Osteoblast (primary cell): ENCODE measurements at regions not wholly inside any gene's neighbourhood (a gene's known extent, or its start where the extent isn't known, plus 50 kb on each side); places are given as distances from the start of the nearest gene placed in this dataset.

Experiments used
- DNase-seq: peaks from one replicate; pipeline ENCODE4 v3.0.0; 2011; ENCODE audit warnings: low spot score, mixed read lengths; ENCODE audit not compliant: insufficient read length; ENCODE audit errors: missing footprints
- H2AFZ ChIP-seq: 2 replicates; pipeline ENCODE4 v1.6.0; 2011; ENCODE audit warnings: mild to moderate bottlenecking, low read length
- H3K27ac ChIP-seq: 2 replicates; pipeline ENCODE4 v1.5.1; 2011; ENCODE audit warnings: mild to moderate bottlenecking, low read depth, low read length, moderate library complexity
- H3K27me3 ChIP-seq: 2 replicates; pipeline ENCODE4 v1.6.0; 2012; ENCODE audit warnings: mild to moderate bottlenecking, control low read depth, inconsistent platforms, low read length, moderate library complexity; ENCODE audit not compliant: insufficient read depth
- H3K36me3 ChIP-seq: 2 replicates; pipeline ENCODE4 v1.5.1; 2011; ENCODE audit warnings: mild to moderate bottlenecking, low read length, control low read depth, moderate library complexity; ENCODE audit not compliant: insufficient read depth
- H3K4me1 ChIP-seq: 2 replicates; pipeline ENCODE4 v1.5.1; 2011; ENCODE audit warnings: mild to moderate bottlenecking, low read length, control low read depth, moderate library complexity; ENCODE audit not compliant: insufficient read depth
- H3K4me2 ChIP-seq: 2 replicates; pipeline ENCODE4 v1.6.0; 2011; ENCODE audit warnings: mild to moderate bottlenecking, low read length; ENCODE audit not compliant: insufficient read depth
- H3K4me3 ChIP-seq: fragments of 200-600 bp; sonication (generic); 3 replicates; pipeline ENCODE4 v1.5.1; 2012; ENCODE audit warnings: mild to moderate bottlenecking, low read length, inconsistent platforms; ENCODE audit not compliant: insufficient read depth
- H3K79me2 ChIP-seq: 2 replicates; pipeline ENCODE4 v1.6.0; 2012; ENCODE audit warnings: mild to moderate bottlenecking, low read length, control low read depth, inconsistent platforms; ENCODE audit not compliant: insufficient read depth
- H3K9me3 ChIP-seq: 2 replicates; pipeline ENCODE4 v1.5.1; 2011; ENCODE audit warnings: low read depth, low read length, control low read depth
- H4K20me1 ChIP-seq: 2 replicates; pipeline ENCODE4 v1.6.0; 2012; ENCODE audit warnings: mild to moderate bottlenecking, low read length, control low read depth; ENCODE audit not compliant: insufficient read depth
- CTCF ChIP-seq: IDR thresholded peaks from 2 replicates; pipeline ENCODE4 v1.5.1; 2011; ENCODE audit warnings: mild to moderate bottlenecking, low read depth, low read length, moderate library complexity; ENCODE audit errors: extremely low read depth

- no peak for TF ChIP-seq CTCF
- H4K20me1 ChIP-seq: no peaks in the 10 kb centered on the region
Measured at GRCh38 chr20:8990770-8991169, 78.1 kb upstream of the PLCB4 start.

GRCh38 chr20:8994045-8994444 is 74.8 kb upstream of the PLCB4 start:
- Histone ChIP-seq H3K36me3 (no peaks in the 10 kb centered on the region), H3K27ac (no peak overlapping the region), H3K27me3 (no peaks in the 10 kb centered on the region), H3K9me3 (no peaks in the 10 kb centered on the region), H3K4me3 (no peak overlapping the region), H2AFZ (no peak overlapping the region), H3K79me2 (no peaks in the 10 kb centered on the region), H4K20me1 (no peaks in the 10 kb centered on the region), H3K4me1 (no peaks in the 10 kb centered on the region), H3K4me2 (no peak overlapping the region)
- no peak for DNase-seq
- no peak for TF ChIP-seq CTCF

More at GRCh38 chr20:8990770-8991169, 78.1 kb upstream of the PLCB4 start:
- no peaks in the 10 kb centered on the region for H3K79me2 ChIP-seq
- no peaks in the 10 kb centered on the region for H3K36me3 ChIP-seq
- H3K27me3 ChIP-seq: no peaks in the 10 kb centered on the region
- H3K4me2 ChIP-seq: no peak overlapping the region
- no peaks in the 10 kb centered on the region for H3K9me3 ChIP-seq
- H3K4me3 ChIP-seq: no peak overlapping the region
- no peak overlapping the region for H3K27ac ChIP-seq
- no peaks in the 10 kb centered on the region for H3K4me1 ChIP-seq
- no peak overlapping the region for H2AFZ ChIP-seq
- no peak for DNase-seq

GRCh38 chr20:8995761-8996160 is 73.1 kb upstream of the PLCB4 start:
- no peaks in the 10 kb centered on the region for H4K20me1 ChIP-seq
- H3K27ac ChIP-seq: no peak overlapping the region
- no peaks in the 10 kb centered on the region for H3K27me3 ChIP-seq
- DNase-seq: no peak
- no peak overlapping the region for H3K4me2 ChIP-seq
- no peaks in the 10 kb centered on the region for H3K4me1 ChIP-seq
- no peak overlapping the region for H2AFZ ChIP-seq
- H3K9me3 ChIP-seq: no peaks in the 10 kb centered on the region
- no peak for TF ChIP-seq CTCF
- no peak overlapping the region for H3K4me3 ChIP-seq
- no peaks in the 10 kb centered on the region for H3K36me3 ChIP-seq
- no peaks in the 10 kb centered on the region for H3K79me2 ChIP-seq

- no peaks in the 10 kb centered on the region for H3K36me3 ChIP-seq
- H3K79me2 ChIP-seq: no peaks in the 10 kb centered on the region
- DNase-seq: no peak
- no peaks in the 10 kb centered on the region for H3K27me3 ChIP-seq
- H4K20me1 ChIP-seq: no peaks in the 10 kb centered on the region
- no peak overlapping the region for H3K27ac ChIP-seq
- no peaks in the 10 kb centered on the region for H3K9me3 ChIP-seq
- no peaks in the 10 kb centered on the region for H3K4me1 ChIP-seq
- no peak for TF ChIP-seq CTCF
- no peak overlapping the region for H2AFZ ChIP-seq
- H3K4me3 ChIP-seq: no peak overlapping the region
- no peak overlapping the region for H3K4me2 ChIP-seq
Measured at GRCh38 chr20:8996817-8997512, 71.9 kb upstream of the PLCB4 start.
